Lower leg skin (tissue), 3 donors: ENCODE measurements at regions not wholly inside any gene's neighbourhood (a gene's known extent, or its start where the extent isn't known, plus 50 kb on each side); places are given as distances from the start of the nearest gene placed in this dataset.

Experiments
- POLR2A ChIP-seq, 2 donors: fragments of 450-650 bp; IDR thresholded peaks; one replicate each; pipeline ENCODE4 v1.6.1; 2016 to 2017; ENCODE audit warnings: antibody characterized with exemption in 2 of 2, mild to moderate bottlenecking in 1 of 2, moderate library complexity in 1 of 2
- TF ChIP-seq, protein P1 (sequence below), 3 donors: fragments of 450-650 bp; IDR thresholded peaks; one replicate each; pipeline ENCODE4 v1.5.1; 2016; ENCODE audit warnings: antibody characterized with exemption in 3 of 3, mild to moderate bottlenecking in 3 of 3, moderate library complexity in 2 of 3

- TF ChIP-seq, protein P1, sequence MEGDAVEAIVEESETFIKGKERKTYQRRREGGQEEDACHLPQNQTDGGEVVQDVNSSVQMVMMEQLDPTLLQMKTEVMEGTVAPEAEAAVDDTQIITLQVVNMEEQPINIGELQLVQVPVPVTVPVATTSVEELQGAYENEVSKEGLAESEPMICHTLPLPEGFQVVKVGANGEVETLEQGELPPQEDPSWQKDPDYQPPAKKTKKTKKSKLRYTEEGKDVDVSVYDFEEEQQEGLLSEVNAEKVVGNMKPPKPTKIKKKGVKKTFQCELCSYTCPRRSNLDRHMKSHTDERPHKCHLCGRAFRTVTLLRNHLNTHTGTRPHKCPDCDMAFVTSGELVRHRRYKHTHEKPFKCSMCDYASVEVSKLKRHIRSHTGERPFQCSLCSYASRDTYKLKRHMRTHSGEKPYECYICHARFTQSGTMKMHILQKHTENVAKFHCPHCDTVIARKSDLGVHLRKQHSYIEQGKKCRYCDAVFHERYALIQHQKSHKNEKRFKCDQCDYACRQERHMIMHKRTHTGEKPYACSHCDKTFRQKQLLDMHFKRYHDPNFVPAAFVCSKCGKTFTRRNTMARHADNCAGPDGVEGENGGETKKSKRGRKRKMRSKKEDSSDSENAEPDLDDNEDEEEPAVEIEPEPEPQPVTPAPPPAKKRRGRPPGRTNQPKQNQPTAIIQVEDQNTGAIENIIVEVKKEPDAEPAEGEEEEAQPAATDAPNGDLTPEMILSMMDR (IDR thresholded peaks at IDR 0.05), result no peak
- no peak for TF ChIP-seq POLR2A (IDR thresholded peaks at IDR 0.05)
Measured at GRCh38 chr14:105748204-105748578, 221.8 kb downstream of the TMEM121 start.
